HG03139 (cell line): ENCODE measurements at regions not wholly inside any gene's neighbourhood (a gene's known extent, or its start where the extent isn't known, plus 50 kb on each side); places are given as distances from the start of the nearest gene placed in this dataset.
"Not testable (repeated sequence)": the region's sequence is repeated elsewhere in the genome, so short reads cannot be mapped to it uniquely, and the experiment has no call there.

ENCODE experiments used
- ATAC-seq: cut with Tn5 transposase; IDR thresholded peaks from one replicate; pipeline ENCODE4 v1.9.1; 2021; ENCODE audit not compliant: unreplicated experiment

GRCh38 chr13:53101883-53102282, 73.3 kb downstream of the OLFM4 start:
- no peak for ATAC-seq

- ATAC-seq = no peak
Measured at GRCh38 chr13:53104136-53104535, 75.5 kb downstream of the OLFM4 start.

GRCh38 chr13:53105477-53105876, 76.9 kb downstream of the OLFM4 start:
- ATAC-seq = no peak

- ATAC-seq = no peak
Measured at GRCh38 chr13:53105890-53106289, 77.3 kb downstream of the OLFM4 start.

- ATAC-seq = no peak
Measured at GRCh38 chr13:53110181-53110580, 81.6 kb downstream of the OLFM4 start.

- no peak for ATAC-seq
Measured at GRCh38 chr13:53110614-53111013, 82.0 kb downstream of the OLFM4 start.

GRCh38 chr13:53112522-53112921, 83.9 kb downstream of the OLFM4 start:
- ATAC-seq = no peak

GRCh38 chr13:53117048-53117447, 88.4 kb downstream of the OLFM4 start:
- ATAC-seq = not testable (repeated sequence)

GRCh38 chr13:53121131-53121773, 92.6 kb downstream of the OLFM4 start:
- no peak for ATAC-seq

GRCh38 chr13:53121919-53122318, 93.3 kb downstream of the OLFM4 start:
- no peak for ATAC-seq

GRCh38 chr13:53123536-53123935, 94.9 kb downstream of the OLFM4 start:
- no peak for ATAC-seq

- no peak for ATAC-seq
Measured at GRCh38 chr13:53124623-53125022, 96.0 kb downstream of the OLFM4 start.

GRCh38 chr13:53126841-53127245, 98.2 kb downstream of the OLFM4 start:
- no peak for ATAC-seq

- no peak for ATAC-seq
Measured at GRCh38 chr13:53127373-53127772, 98.8 kb downstream of the OLFM4 start.

- ATAC-seq = no peak
Measured at GRCh38 chr13:53129864-53130393, 101.3 kb downstream of the OLFM4 start.

GRCh38 chr13:53131361-53131760, 102.7 kb downstream of the OLFM4 start:
- no peak for ATAC-seq

GRCh38 chr13:53135301-53135700, 106.7 kb downstream of the OLFM4 start:
- no peak for ATAC-seq

GRCh38 chr13:53136554-53137215, 108.1 kb downstream of the OLFM4 start:
- ATAC-seq = no peak

- ATAC-seq = no peak
Measured at GRCh38 chr13:53137779-53138178, 109.2 kb downstream of the OLFM4 start.

- no peak for ATAC-seq
Measured at GRCh38 chr13:53138376-53139036, 109.9 kb downstream of the OLFM4 start.

GRCh38 chr13:53141336-53141735, 112.7 kb downstream of the OLFM4 start:
- no peak for ATAC-seq

- no peak for ATAC-seq
Measured at GRCh38 chr13:53142306-53142705, 113.7 kb downstream of the OLFM4 start.
